H1 (cell line): ENCODE measurements at regions not wholly inside any gene's neighbourhood (a gene's known extent, or its start where the extent isn't known, plus 50 kb on each side); places are given as distances from the start of the nearest gene placed in this dataset.

Experiments
- BACH1 ChIP-seq: IDR thresholded peaks from 2 replicates; pipeline ENCODE4 v1.6.1; 2012; ENCODE audit warnings: low read length, improper control_type of control experiment
- BRCA1 ChIP-seq: IDR thresholded peaks from 2 replicates; pipeline ENCODE4 v1.6.1; 2012; ENCODE audit warnings: low read depth, low read length, improper control_type of control experiment
- CHD2 ChIP-seq: IDR thresholded peaks from 2 replicates; pipeline ENCODE4 v1.6.1; 2012; ENCODE audit warnings: low read length, improper control_type of control experiment
- CREB1 ChIP-seq: IDR thresholded peaks from 2 replicates; pipeline ENCODE4 v1.6.1; 2012; ENCODE audit warnings: inconsistent platforms
- GABPA ChIP-seq: IDR thresholded peaks from 2 replicates; pipeline ENCODE4 v1.6.1; 2011; ENCODE audit warnings: mild to moderate bottlenecking, low read length, moderate library complexity, borderline replicate concordance; ENCODE audit not compliant: insufficient read depth
- GTF2F1 ChIP-seq: IDR thresholded peaks from 2 replicates; pipeline ENCODE4 v1.6.1; 2012; ENCODE audit warnings: low read depth, low read length, improper control_type of control experiment, borderline replicate concordance
- KDM1A ChIP-seq: fragments of 200-600, 300-600 bp; sonication (generic); IDR thresholded peaks from 2 replicates; pipeline ENCODE4 v1.7.1; 2016; ENCODE audit warnings: mild to moderate bottlenecking, low read length, borderline replicate concordance
- POLR2A ChIP-seq, 2 experiments: IDR thresholded peaks; 1 replicate in 1 of 2; 2 replicates in 1 of 2; pipeline ENCODE4 v1.6.1; 2011; ENCODE audit warnings: low read depth in 2 of 2, low read length in 2 of 2, mild to moderate bottlenecking in 2 of 2; ENCODE audit errors: control extremely low read depth in 1 of 2
- POU5F1 ChIP-seq: IDR thresholded peaks from 2 replicates; pipeline ENCODE4 v1.6.1; 2011; ENCODE audit warnings: low read depth, mild to moderate bottlenecking, low read length, moderate library complexity
- TCF12 ChIP-seq: IDR thresholded peaks from 2 replicates; pipeline ENCODE4 v1.6.1; 2011; ENCODE audit warnings: low read depth, mild to moderate bottlenecking, low read length
- ZNF274 ChIP-seq: IDR thresholded peaks from 2 replicates; pipeline ENCODE4 v1.7.0; 2012; ENCODE audit warnings: low read length, borderline replicate concordance; ENCODE audit errors: extremely low read depth
- TF ChIP-seq, protein P1 (sequence below): fragments of 300-600 bp; sonication (generic); IDR thresholded peaks from 2 replicates; pipeline ENCODE4 v1.7.1; 2012; ENCODE audit warnings: low read length, moderate library complexity, mild to moderate bottlenecking, inconsistent platforms; ENCODE audit not compliant: insufficient replicate concordance
- TF ChIP-seq, protein P2 (sequence below): IDR thresholded peaks from 2 replicates; pipeline ENCODE4 v1.6.1; 2011; ENCODE audit warnings: low read length, improper control_type of control experiment

DNA sequence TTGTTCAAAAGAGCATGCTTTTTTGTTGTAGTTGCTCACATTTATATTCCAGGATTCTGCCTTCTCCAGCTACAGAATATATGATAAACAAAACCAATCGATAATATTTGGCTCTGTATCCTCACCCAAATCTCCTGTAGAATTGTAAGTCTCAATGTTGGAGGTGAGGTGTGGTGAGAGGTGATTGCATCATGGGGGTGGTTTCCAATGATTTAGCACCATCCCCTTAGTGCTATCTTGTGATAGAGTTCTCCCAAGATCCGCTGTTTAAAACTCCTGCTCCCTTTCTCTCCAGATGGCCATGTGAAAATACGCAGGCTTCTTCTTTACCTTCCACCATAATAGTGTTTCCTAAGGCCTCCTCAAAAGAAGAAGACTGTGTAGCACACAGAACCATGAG is 98.7 kb upstream of the SCN7A start (continued):
- TF ChIP-seq, protein P1, sequence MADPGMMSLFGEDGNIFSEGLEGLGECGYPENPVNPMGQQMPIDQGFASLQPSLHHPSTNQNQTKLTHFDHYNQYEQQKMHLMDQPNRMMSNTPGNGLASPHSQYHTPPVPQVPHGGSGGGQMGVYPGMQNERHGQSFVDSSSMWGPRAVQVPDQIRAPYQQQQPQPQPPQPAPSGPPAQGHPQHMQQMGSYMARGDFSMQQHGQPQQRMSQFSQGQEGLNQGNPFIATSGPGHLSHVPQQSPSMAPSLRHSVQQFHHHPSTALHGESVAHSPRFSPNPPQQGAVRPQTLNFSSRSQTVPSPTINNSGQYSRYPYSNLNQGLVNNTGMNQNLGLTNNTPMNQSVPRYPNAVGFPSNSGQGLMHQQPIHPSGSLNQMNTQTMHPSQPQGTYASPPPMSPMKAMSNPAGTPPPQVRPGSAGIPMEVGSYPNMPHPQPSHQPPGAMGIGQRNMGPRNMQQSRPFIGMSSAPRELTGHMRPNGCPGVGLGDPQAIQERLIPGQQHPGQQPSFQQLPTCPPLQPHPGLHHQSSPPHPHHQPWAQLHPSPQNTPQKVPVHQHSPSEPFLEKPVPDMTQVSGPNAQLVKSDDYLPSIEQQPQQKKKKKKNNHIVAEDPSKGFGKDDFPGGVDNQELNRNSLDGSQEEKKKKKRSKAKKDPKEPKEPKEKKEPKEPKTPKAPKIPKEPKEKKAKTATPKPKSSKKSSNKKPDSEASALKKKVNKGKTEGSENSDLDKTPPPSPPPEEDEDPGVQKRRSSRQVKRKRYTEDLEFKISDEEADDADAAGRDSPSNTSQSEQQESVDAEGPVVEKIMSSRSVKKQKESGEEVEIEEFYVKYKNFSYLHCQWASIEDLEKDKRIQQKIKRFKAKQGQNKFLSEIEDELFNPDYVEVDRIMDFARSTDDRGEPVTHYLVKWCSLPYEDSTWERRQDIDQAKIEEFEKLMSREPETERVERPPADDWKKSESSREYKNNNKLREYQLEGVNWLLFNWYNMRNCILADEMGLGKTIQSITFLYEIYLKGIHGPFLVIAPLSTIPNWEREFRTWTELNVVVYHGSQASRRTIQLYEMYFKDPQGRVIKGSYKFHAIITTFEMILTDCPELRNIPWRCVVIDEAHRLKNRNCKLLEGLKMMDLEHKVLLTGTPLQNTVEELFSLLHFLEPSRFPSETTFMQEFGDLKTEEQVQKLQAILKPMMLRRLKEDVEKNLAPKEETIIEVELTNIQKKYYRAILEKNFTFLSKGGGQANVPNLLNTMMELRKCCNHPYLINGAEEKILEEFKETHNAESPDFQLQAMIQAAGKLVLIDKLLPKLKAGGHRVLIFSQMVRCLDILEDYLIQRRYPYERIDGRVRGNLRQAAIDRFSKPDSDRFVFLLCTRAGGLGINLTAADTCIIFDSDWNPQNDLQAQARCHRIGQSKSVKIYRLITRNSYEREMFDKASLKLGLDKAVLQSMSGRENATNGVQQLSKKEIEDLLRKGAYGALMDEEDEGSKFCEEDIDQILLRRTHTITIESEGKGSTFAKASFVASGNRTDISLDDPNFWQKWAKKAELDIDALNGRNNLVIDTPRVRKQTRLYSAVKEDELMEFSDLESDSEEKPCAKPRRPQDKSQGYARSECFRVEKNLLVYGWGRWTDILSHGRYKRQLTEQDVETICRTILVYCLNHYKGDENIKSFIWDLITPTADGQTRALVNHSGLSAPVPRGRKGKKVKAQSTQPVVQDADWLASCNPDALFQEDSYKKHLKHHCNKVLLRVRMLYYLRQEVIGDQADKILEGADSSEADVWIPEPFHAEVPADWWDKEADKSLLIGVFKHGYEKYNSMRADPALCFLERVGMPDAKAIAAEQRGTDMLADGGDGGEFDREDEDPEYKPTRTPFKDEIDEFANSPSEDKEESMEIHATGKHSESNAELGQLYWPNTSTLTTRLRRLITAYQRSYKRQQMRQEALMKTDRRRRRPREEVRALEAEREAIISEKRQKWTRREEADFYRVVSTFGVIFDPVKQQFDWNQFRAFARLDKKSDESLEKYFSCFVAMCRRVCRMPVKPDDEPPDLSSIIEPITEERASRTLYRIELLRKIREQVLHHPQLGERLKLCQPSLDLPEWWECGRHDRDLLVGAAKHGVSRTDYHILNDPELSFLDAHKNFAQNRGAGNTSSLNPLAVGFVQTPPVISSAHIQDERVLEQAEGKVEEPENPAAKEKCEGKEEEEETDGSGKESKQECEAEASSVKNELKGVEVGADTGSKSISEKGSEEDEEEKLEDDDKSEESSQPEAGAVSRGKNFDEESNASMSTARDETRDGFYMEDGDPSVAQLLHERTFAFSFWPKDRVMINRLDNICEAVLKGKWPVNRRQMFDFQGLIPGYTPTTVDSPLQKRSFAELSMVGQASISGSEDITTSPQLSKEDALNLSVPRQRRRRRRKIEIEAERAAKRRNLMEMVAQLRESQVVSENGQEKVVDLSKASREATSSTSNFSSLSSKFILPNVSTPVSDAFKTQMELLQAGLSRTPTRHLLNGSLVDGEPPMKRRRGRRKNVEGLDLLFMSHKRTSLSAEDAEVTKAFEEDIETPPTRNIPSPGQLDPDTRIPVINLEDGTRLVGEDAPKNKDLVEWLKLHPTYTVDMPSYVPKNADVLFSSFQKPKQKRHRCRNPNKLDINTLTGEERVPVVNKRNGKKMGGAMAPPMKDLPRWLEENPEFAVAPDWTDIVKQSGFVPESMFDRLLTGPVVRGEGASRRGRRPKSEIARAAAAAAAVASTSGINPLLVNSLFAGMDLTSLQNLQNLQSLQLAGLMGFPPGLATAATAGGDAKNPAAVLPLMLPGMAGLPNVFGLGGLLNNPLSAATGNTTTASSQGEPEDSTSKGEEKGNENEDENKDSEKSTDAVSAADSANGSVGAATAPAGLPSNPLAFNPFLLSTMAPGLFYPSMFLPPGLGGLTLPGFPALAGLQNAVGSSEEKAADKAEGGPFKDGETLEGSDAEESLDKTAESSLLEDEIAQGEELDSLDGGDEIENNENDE = no peak
- TF ChIP-seq POLR2A (IDR thresholded peaks at IDR 0.05; ENCODE audit: control extremely low read depth in 1 of 2, low read depth in 2 of 2, low read length in 2 of 2) = no peak
- no peak for TF ChIP-seq KDM1A
- no peak for TF ChIP-seq ZNF274
- no peak for TF ChIP-seq CREB1
- no peak for TF ChIP-seq BACH1
- TF ChIP-seq CHD2 = no peak
- TF ChIP-seq TCF12 = no peak
- no peak for TF ChIP-seq POU5F1
- TF ChIP-seq, protein P2, sequence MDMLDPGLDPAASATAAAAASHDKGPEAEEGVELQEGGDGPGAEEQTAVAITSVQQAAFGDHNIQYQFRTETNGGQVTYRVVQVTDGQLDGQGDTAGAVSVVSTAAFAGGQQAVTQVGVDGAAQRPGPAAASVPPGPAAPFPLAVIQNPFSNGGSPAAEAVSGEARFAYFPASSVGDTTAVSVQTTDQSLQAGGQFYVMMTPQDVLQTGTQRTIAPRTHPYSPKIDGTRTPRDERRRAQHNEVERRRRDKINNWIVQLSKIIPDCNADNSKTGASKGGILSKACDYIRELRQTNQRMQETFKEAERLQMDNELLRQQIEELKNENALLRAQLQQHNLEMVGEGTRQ = no peak
- TF ChIP-seq GTF2F1 = no peak
- TF ChIP-seq GABPA = no peak
- no peak for TF ChIP-seq BRCA1
